ENCODE measurements at regions not wholly inside any gene's neighbourhood (a gene's known extent, or its start where the extent isn't known, plus 50 kb on each side); places are given as distances from the start of the nearest gene placed in this dataset.

GRCh38 chr1:73042403-73042802, 760.1 kb upstream of the NEGR1 start:
- H3K36me3 ChIP-seq = no peaks in the 10 kb centered on the region
- no peaks in the 10 kb centered on the region for H3K4me1 ChIP-seq
- TF ChIP-seq, protein P1, sequence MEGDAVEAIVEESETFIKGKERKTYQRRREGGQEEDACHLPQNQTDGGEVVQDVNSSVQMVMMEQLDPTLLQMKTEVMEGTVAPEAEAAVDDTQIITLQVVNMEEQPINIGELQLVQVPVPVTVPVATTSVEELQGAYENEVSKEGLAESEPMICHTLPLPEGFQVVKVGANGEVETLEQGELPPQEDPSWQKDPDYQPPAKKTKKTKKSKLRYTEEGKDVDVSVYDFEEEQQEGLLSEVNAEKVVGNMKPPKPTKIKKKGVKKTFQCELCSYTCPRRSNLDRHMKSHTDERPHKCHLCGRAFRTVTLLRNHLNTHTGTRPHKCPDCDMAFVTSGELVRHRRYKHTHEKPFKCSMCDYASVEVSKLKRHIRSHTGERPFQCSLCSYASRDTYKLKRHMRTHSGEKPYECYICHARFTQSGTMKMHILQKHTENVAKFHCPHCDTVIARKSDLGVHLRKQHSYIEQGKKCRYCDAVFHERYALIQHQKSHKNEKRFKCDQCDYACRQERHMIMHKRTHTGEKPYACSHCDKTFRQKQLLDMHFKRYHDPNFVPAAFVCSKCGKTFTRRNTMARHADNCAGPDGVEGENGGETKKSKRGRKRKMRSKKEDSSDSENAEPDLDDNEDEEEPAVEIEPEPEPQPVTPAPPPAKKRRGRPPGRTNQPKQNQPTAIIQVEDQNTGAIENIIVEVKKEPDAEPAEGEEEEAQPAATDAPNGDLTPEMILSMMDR (IDR thresholded peaks at IDR 0.05) = no peak
- no peak overlapping the region for H3K4me3 ChIP-seq
- no peaks in the 10 kb centered on the region for H3K27me3 ChIP-seq
- no peaks in the 10 kb centered on the region for H3K9me3 ChIP-seq
- no peak for DNase-seq (ENCODE audit: low spot score)
- no peak overlapping the region for H3K27ac ChIP-seq

GRCh38 chr1:73040811-73041210, 758.5 kb upstream of the NEGR1 start:
- Histone ChIP-seq H3K27me3 (no peaks in the 10 kb centered on the region), H3K9me3 (no peaks in the 10 kb centered on the region), H3K4me1 (no peaks in the 10 kb centered on the region), H3K4me3 (no peak overlapping the region), H3K27ac (no peak overlapping the region), H3K36me3 (no peaks in the 10 kb centered on the region)
- no peak for DNase-seq (ENCODE audit: low spot score)
- TF ChIP-seq, protein P1 (IDR thresholded peaks at IDR 0.05) = no peak

DNA sequence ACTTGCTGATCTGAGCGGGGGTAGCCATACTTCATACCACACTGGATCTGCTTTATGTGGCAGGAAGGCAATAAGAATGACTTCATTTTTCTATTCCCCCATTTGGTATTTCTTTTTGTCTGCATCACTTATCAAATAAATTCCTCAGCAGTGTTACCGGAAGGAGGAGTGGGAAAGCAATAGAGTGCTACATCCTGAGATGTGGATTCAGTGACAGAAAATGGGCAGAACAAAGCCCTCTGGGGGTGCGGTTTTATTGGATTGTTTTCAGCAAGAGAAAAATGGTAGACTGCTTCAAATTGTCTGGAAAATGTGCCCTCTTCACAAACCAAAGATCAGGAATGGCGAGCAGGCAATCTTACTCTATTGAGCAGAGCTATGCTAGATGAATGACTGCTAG, 751.9 kb upstream of the NEGR1 start:
- H3K9me3 ChIP-seq = no peaks in the 10 kb centered on the region
- H3K27me3 ChIP-seq = no peaks in the 10 kb centered on the region
- TF ChIP-seq, protein P1 (IDR thresholded peaks at IDR 0.05) = no peak
- no peak overlapping the region for H3K27ac ChIP-seq
- no peak for DNase-seq (ENCODE audit: low spot score)
- H3K36me3 ChIP-seq = no peaks in the 10 kb centered on the region
- no peak overlapping the region for H3K4me3 ChIP-seq
- H3K4me1 ChIP-seq = no peaks in the 10 kb centered on the region

DNA sequence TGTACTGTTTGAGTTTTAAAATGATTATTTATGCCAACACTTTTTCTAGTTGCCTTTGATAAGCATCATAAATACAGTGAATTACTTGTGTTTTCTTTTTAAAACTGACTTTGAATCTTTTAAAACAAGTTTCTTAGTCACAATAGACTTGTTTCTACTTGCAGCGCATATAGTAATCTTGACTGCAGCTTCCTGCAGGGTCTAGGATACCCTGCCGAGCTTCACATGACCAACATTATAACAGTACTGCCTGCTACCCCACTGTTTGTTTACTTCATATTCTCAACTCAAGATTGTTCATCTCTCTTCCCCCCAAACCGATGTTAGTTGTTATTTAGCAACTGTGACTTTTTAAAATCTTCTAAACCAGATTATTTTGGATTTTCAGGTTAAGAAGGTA, 751.3 kb upstream of the NEGR1 start:
- H3K4me1 ChIP-seq = no peaks in the 10 kb centered on the region
- no peak overlapping the region for H3K27ac ChIP-seq
- H3K36me3 ChIP-seq = no peaks in the 10 kb centered on the region
- no peaks in the 10 kb centered on the region for H3K9me3 ChIP-seq
- TF ChIP-seq, protein P1 (IDR thresholded peaks at IDR 0.05) = no peak
- no peak overlapping the region for H3K4me3 ChIP-seq
- no peak for DNase-seq (ENCODE audit: low spot score)
- H3K27me3 ChIP-seq = no peaks in the 10 kb centered on the region

DNA sequence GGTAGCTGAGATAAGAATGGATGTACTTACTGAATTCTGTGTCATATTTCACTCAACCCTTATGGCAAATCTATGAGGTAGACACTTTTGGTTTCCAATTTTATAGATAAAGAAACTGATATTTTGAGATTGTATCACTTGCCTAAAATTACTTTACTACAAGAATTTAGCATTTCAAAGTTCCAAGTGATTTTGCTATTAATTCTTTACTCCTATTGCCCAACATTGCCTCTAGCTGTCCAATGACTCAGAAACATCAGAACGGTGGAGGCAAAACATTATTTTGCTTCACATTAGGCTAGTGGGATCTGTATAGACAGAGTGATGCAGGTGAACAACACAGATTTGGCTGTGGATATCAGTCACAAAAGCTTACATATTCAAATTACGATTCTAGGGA, 747.2 kb upstream of the NEGR1 start:
- H3K9me3 ChIP-seq = no peaks in the 10 kb centered on the region
- H3K27me3 ChIP-seq = no peaks in the 10 kb centered on the region
- no peaks in the 10 kb centered on the region for H3K4me1 ChIP-seq
- TF ChIP-seq, protein P1 (IDR thresholded peaks at IDR 0.05) = no peak
- H3K27ac ChIP-seq = no peak overlapping the region
- DNase-seq (ENCODE audit: low spot score) = no peak
- no peaks in the 10 kb centered on the region for H3K36me3 ChIP-seq
- H3K4me3 ChIP-seq = no peak overlapping the region

DNA sequence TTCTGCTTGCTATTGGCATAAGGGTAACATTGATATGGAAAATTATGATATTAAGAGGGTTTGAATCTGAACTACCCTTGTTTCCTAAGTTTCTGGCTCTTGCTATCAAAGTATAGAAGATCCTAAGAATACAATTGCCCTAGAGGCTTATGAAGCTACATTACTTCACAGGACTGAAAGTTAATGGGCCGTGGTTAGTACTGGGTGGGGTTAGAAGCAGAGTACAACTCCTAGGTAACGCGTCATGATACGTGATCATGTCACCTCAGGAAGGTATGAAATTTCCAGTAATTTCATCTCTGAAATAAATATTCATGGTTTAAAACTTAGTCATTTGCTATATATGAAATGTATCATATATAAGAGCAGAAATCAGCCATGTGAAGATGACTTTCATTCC, 743.8 kb upstream of the NEGR1 start:
- H3K9me3 ChIP-seq = no peaks in the 10 kb centered on the region
- no peaks in the 10 kb centered on the region for H3K36me3 ChIP-seq
- no peak for DNase-seq (ENCODE audit: low spot score)
- H3K4me1 ChIP-seq = no peaks in the 10 kb centered on the region
- no peaks in the 10 kb centered on the region for H3K27me3 ChIP-seq
- no peak overlapping the region for H3K27ac ChIP-seq
- H3K4me3 ChIP-seq = no peak overlapping the region
- TF ChIP-seq, protein P1 (IDR thresholded peaks at IDR 0.05) = no peak

Data from right atrium auricular region (tissue), 2 donors.